ENCODE measurements at regions not wholly inside any gene's neighbourhood (a gene's known extent, or its start where the extent isn't known, plus 50 kb on each side); places are given as distances from the start of the nearest gene placed in this dataset.

DNA sequence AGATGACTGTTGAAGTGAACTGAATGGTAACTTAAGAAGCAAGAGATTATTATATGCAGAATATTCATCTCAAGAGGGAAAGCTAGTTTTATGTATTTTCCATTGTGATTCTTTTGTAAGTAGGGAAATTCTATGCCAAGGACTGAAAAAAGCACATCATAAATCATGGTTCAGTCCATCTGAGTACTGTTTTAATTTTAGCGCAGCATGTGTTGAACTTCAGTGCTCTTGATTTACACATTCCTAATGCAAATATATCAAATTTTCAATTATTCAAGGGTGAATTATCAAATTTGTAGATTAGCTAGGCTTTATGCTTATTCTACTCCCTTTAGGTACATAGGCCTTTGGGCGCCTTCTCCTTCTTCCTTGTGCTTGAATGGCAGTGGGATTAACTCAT, 50.3 kb upstream of the TCF12 start:
- no peak for DNase-seq
- Mint-ChIP-seq H3K27ac (no peak overlapping the region), H3K27me3 (ENCODE audit: low read depth in 3 of 3) (no peaks in the 10 kb centered on the region), H3K36me3 (peaks cover 0 to 4% (median 0%) of the 10 kb centered on the region in 3 donors), H3K4me3 (no peak overlapping the region), H3K9me3 (no peaks in the 10 kb centered on the region), H3K4me1 (no peaks in the 10 kb centered on the region)

DNA sequence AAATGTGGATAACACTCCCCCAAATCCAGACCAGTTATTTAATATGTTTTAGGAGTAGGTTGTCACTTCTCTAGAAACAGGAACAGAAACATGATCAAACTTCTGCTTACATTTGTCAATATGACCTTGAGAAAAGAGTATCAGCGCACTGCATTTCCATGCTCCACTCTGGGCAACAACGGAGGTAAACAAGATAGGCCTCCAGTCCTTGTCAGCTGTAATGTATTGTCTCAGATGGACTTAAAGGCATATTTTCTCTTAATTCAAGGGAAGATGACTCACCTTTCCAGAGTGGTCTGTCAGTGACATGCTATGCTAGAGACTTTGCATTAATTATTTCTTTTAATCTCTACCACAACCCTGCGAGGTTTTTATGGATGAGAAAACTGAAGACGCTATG, 51.6 kb upstream of the TCF12 start:
- DNase-seq = no peak
- Mint-ChIP-seq H3K4me3 (no peak overlapping the region), H3K27ac (no peak overlapping the region), H3K9me3 (no peaks in the 10 kb centered on the region), H3K4me1 (no peaks in the 10 kb centered on the region), H3K36me3 (peaks cover 0 to 4% (median 0%) of the 10 kb centered on the region in 3 donors), H3K27me3 (ENCODE audit: low read depth in 3 of 3) (no peaks in the 10 kb centered on the region)

DNA sequence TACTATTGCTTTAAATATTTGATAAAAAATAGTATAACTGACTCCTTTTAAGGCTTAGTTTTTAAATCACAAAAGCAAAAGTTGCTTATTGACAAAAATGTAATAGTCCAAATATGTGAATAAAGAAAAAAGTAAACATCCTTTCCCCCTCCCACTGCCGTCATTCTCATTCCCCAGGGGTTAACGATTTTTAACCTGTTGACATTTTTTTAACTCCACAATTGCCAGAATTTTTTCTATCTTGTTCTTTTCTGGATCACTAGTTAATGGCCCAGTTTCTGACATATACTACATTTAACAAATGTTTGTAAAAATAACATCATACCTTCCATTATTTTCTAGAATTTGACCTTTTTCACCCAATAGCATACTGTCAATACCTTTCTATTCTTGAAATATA, 60.6 kb upstream of the TCF12 start:
- Mint-ChIP-seq H3K4me1 (no peaks in the 10 kb centered on the region), H3K27ac (no peak overlapping the region), H3K27me3 (ENCODE audit: low read depth in 3 of 3) (peaks cover 0 to 1% (median 0%) of the 10 kb centered on the region in 3 donors), H3K9me3 (no peaks in the 10 kb centered on the region), H3K36me3 (peaks cover 0 to 6% (median 0%) of the 10 kb centered on the region in 3 donors), H3K4me3 (no peak overlapping the region)
- no peak for DNase-seq

DNA sequence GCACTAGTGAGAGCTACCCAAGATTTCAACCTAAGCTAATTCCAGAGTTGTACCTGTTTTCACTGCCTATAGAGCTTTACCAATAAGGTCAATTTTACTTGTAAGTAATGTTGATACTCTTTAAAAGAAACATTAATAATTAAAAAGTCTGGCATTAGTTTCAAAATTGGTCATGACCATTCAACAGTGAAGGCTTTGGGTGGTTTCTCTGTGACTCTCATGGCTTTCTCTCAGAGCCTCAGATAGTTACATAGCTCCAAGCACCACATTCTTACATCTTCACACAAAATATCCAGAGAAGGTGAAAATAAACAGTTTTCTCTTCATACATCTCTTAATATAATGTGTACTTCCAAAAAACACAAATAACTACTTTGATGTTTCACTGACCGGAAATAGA, 61.5 kb upstream of the TCF12 start:
- H3K36me3 Mint-ChIP-seq = peaks cover 0 to 6% (median 1%) of the 10 kb centered on the region in 3 donors
- H3K9me3 Mint-ChIP-seq = no peaks in the 10 kb centered on the region
- H3K27me3 Mint-ChIP-seq (ENCODE audit: low read depth in 3 of 3) = peaks cover 0 to 1% (median 0%) of the 10 kb centered on the region in 3 donors
- no peak overlapping the region for H3K27ac Mint-ChIP-seq
- H3K4me3 Mint-ChIP-seq = no peak overlapping the region
- DNase-seq = no peak
- no peaks in the 10 kb centered on the region for H3K4me1 Mint-ChIP-seq

DNA sequence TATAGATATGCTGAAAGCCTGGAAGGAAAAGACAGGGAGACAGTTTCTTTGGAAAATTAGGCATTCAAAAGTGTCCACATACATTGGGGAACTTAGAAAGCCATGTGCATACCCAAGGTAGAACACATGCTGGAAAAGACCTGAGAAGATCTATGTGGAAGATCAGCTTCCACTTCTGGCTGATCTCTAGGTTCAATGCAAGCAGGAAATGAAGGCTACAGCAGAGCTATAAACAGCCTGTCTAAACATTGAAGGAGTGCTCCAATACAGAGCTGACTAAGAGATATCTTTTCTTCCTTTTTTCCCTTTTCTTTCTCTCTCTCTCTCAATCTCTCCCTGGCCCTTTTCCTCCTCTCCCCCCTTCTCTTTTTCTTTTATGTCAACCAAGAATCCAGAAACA, 73.6 kb upstream of the TCF12 start:
- Mint-ChIP-seq H3K36me3 (peaks cover 0 to 15% (median 7%) of the 10 kb centered on the region in 3 donors), H3K27me3 (ENCODE audit: low read depth in 3 of 3) (peaks cover 0 to 3% (median 0%) of the 10 kb centered on the region in 3 donors), H3K4me3 (no peak overlapping the region), H3K9me3 (no peaks in the 10 kb centered on the region), H3K4me1 (peaks cover 0 to under 1% of the 10 kb centered on the region in 2 donors), H3K27ac (no peak overlapping the region)
- no peak for DNase-seq

DNA sequence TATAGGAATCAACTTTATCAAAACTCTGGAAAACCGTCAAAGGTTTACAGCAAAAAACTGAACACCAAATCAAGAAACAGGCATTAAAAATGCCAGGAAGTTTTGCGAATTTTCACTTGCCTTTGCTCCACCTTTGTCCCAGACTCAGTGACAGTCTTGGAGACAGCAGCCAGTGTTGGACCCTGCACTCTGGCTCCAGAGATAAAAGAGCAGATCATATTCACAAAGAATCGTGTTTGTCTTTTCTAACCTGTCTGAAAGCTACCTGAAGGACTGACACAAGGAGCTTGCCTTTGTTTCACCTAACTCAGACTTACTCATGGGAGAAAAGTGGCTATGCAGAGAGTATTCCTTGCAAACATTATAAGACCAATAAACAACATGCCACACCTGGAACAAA, 74.0 kb upstream of the TCF12 start:
- Mint-ChIP-seq H3K4me3 (no peak overlapping the region), H3K27me3 (ENCODE audit: low read depth in 3 of 3) (peaks cover 0 to 3% (median 0%) of the 10 kb centered on the region in 3 donors), H3K4me1 (peaks cover 0 to 5% of the 10 kb centered on the region in 2 donors), H3K27ac (no peak overlapping the region), H3K9me3 (no peaks in the 10 kb centered on the region), H3K36me3 (peaks cover 0 to 15% (median 7%) of the 10 kb centered on the region in 3 donors)
- DNase-seq = no peak

DNA sequence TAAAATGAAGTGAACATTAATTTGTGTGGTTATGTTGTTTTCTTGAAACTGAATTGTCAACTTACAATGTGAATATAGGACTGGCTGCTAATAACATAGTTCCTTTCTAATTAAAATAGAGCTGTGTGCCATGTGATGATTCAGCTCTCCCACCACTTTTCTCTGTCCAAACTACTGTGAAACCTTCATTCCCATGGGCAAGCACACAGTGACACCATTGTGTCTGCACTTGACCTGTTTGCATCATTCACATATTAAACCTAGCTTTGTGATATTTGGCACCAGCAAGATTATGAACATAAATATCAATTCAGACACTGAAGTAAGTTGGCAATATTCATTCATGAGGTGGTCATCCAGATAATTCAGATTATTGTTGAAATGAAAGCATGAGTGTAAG, 78.8 kb upstream of the TCF12 start:
- H3K4me1 Mint-ChIP-seq = peaks cover 5 to 15% of the 10 kb centered on the region in 2 donors
- peaks cover 0 to 2% (median 1%) of the 10 kb centered on the region in 3 donors for H3K27me3 Mint-ChIP-seq (ENCODE audit: low read depth in 3 of 3)
- no peak overlapping the region for H3K27ac Mint-ChIP-seq
- peak overlapping the region in 1 of 5 donors; percentile 21 for H3K4me3 Mint-ChIP-seq
- peaks cover 0 to 5% (median 0%) of the 10 kb centered on the region in 3 donors for H3K36me3 Mint-ChIP-seq
- no peaks in the 10 kb centered on the region for H3K9me3 Mint-ChIP-seq
- no peak for DNase-seq

DNA sequence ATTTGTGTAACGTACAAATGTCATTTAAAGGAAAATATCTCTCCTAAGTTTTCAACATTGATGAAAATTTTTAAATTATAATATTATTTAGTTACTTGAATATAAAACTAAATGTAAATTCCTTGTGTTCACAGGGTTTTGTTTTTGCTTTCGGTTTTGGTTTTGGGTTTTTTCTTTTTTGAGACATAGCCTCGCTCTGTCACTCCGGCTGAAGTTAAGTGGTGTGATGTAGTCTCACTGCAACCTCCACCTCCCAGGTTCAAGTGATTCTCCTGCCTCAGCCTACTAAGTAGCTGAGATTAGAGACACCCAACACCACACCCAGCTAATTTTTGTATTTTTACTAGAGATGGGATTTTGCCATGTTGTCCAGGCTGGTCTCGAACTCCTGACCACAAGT, 79.3 kb upstream of the TCF12 start:
- peaks cover 0 to 3% (median 0%) of the 10 kb centered on the region in 3 donors for H3K27me3 Mint-ChIP-seq (ENCODE audit: low read depth in 3 of 3)
- no peak overlapping the region for H3K27ac Mint-ChIP-seq
- H3K9me3 Mint-ChIP-seq = no peaks in the 10 kb centered on the region
- H3K36me3 Mint-ChIP-seq = peaks cover 0 to 5% (median 0%) of the 10 kb centered on the region in 3 donors
- peak overlapping the region in 2 of 5 donors; percentile 4 to 22 for H3K4me3 Mint-ChIP-seq
- H3K4me1 Mint-ChIP-seq = peaks cover 5 to 15% of the 10 kb centered on the region in 2 donors
- DNase-seq = no peak

DNA sequence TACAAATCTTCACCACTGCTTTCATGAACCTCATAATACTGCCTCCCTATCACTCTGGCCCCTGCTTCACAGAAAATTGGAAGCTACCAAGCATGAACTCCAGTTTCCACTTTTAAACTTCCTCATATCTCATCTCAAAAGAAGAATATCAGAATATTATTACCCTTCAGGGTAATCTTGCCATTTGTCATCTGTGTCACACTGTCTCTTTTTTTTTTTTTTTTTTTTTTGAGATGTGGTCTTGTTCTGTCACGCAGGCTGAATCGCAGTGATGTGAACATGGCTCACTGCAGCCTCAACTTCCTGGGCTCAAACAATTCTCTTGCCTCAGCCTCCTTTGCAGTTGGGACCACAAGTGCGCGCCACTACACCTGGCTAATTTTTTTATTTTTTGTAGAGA, 80.4 kb upstream of the TCF12 start:
- Mint-ChIP-seq H3K4me1 (peaks cover 5 to 15% of the 10 kb centered on the region in 2 donors), H3K4me3 (no peak overlapping the region), H3K27ac (no peak overlapping the region), H3K9me3 (no peaks in the 10 kb centered on the region), H3K36me3 (peaks cover 0 to 5% (median 0%) of the 10 kb centered on the region in 3 donors), H3K27me3 (ENCODE audit: low read depth in 3 of 3) (peaks cover 0 to 4% (median 0%) of the 10 kb centered on the region in 3 donors)
- no peak for DNase-seq

DNA sequence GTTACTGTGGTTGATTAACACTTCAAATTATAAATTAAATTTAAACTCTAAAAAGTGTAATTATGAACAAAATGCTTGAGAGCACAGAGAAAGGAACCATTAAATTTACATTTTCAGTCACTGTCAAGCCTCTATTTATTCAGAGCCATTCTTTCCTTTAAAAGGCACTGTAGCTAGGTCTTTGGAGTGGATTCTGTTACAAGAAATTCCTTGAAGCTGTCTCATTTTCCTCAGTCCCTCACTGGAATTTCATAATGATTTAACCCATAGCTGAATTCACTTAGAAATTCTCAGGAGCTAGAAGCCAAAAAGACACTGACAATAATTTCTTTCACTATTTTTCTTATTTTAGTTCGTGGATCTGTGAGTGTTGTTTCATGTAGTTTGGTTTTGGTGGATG, 81.2 kb upstream of the TCF12 start:
- Mint-ChIP-seq H3K27ac (no peak overlapping the region), H3K27me3 (ENCODE audit: low read depth in 3 of 3) (peaks cover 0 to 4% (median under 1%) of the 10 kb centered on the region in 3 donors), H3K4me1 (peaks cover 5 to 15% of the 10 kb centered on the region in 2 donors), H3K9me3 (no peaks in the 10 kb centered on the region), H3K4me3 (no peak overlapping the region), H3K36me3 (no peaks in the 10 kb centered on the region)
- no peak for DNase-seq

DNA sequence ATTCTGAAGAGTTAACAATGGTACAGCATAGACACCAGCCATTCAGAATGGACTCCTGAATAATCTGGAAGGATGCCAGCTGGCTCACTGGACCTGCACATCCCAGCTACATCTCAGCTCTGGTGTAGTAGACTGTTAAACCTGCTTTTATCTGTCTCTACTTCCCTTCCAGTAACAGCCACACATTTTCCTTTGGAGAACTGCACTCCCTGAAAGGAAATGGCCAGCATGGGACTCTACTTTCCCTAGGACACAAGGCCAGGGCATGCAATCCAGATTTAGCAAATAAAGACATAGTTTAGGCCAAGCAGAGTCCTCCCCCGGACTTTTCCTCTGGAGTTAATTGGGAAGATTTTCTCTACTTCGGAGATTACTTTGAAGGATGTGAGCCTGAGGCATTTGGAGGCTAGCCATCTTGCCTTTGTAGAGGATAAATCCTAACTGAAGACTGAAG, 82.7 kb upstream of the TCF12 start:
- Mint-ChIP-seq H3K4me1 (peaks cover 5 to 15% of the 10 kb centered on the region in 2 donors), H3K36me3 (no peaks in the 10 kb centered on the region), H3K27ac (no peak overlapping the region), H3K27me3 (ENCODE audit: low read depth in 3 of 3) (peaks cover 0 to 4% (median 2%) of the 10 kb centered on the region in 3 donors), H3K9me3 (no peaks in the 10 kb centered on the region), H3K4me3 (no peak overlapping the region)
- no peak for DNase-seq

DNA sequence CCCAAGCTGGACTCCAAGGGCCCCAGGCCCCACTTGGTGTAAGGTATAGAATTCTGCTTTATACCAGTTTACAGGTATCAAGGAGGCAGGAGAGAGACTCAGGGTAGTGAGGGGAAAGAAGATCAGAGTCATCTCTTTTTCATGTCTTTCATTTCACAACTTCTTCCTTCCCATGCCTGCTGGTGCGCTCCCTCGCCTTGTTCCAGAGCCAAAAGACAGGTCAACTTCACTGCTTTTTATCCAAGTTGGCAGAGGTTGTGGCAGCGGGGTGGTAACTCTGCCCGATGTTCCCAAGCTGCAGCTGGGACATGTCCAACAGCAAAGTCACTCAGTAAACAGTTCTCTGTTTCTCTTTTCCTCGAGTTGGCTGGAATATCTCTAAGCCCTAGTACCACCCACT, 86.3 kb upstream of the TCF12 start:
- Mint-ChIP-seq H3K9me3 (no peaks in the 10 kb centered on the region), H3K27me3 (ENCODE audit: low read depth in 3 of 3) (peaks cover 0 to 2% (median 2%) of the 10 kb centered on the region in 3 donors), H3K4me3 (no peak overlapping the region), H3K27ac (no peak overlapping the region), H3K4me1 (no peaks in the 10 kb centered on the region), H3K36me3 (no peaks in the 10 kb centered on the region)
- no peak for DNase-seq

DNA sequence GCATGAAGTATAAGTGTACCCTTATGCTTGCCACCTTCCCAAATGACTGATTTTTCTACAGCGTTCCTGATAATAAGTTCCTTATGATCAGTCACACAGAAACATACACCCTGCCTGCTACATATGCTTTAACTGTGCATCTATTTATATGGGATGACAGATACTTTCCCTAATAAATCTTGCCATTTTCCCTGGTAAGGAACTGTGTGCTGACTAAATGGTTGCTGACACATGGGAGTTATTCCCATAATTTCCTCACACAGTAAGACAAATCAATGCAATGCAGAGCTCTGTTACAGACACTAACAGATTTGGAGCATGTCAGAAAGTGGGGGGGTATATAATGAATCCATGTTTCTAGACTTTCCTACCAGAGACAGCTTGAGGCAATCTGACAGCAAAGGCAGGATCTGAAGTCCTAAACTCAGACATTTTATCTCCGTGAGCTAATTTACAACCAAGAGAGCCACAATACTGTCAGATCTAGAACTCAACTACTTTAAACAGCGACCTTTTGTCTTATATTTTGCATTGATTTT, 86.9 kb upstream of the TCF12 start:
- no peaks in the 10 kb centered on the region for H3K36me3 Mint-ChIP-seq
- H3K27ac Mint-ChIP-seq = no peak overlapping the region
- H3K4me3 Mint-ChIP-seq = no peak overlapping the region
- no peaks in the 10 kb centered on the region for H3K4me1 Mint-ChIP-seq
- H3K27me3 Mint-ChIP-seq (ENCODE audit: low read depth in 3 of 3) = peaks cover 0 to 2% (median 2%) of the 10 kb centered on the region in 3 donors
- DNase-seq = no peak
- H3K9me3 Mint-ChIP-seq = no peaks in the 10 kb centered on the region

DNA sequence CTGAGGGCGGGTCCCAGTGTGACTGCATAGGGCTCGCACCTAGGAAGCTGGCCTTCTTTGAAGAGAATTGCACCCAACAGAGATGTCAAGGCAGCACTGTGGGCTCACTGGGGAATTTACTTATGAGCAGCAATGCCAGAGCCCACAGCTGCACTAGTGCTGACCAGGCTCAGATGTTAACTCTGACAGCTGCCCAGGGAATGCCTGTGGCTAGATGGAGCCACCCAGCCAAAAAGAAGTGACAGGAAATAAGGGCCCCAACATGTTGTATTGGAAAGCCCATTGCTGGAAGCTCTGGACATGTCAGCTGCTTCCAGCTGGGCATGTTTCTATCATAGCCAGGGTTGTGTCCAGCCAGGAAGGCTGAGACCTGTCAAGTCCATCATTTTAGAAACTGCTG, 90.9 kb upstream of the ZNF280D start:
- DNase-seq = no peak
- no peak overlapping the region for H3K4me3 Mint-ChIP-seq
- H3K4me1 Mint-ChIP-seq = no peaks in the 10 kb centered on the region
- no peaks in the 10 kb centered on the region for H3K36me3 Mint-ChIP-seq
- H3K27me3 Mint-ChIP-seq (ENCODE audit: low read depth in 3 of 3) = peaks cover 0 to 2% (median 2%) of the 10 kb centered on the region in 3 donors
- H3K9me3 Mint-ChIP-seq = no peaks in the 10 kb centered on the region
- no peak overlapping the region for H3K27ac Mint-ChIP-seq

All from immature natural killer cell (primary cell).